BE2C (cell line): ENCODE measurements at regions not wholly inside any gene's neighbourhood (a gene's known extent, or its start where the extent isn't known, plus 50 kb on each side); places are given as distances from the start of the nearest gene placed in this dataset.

ENCODE experiments used
- DNase-seq: peaks from one replicate; pipeline ENCODE4 v3.0.0-alpha.2; 2020
- H3K27me3 ChIP-seq: fragments of 250-450 bp; sonication (Bioruptor Pico); 2 replicates; pipeline ENCODE4 v1.5.1; 2020; ENCODE audit warnings: mild to moderate bottlenecking
- H3K36me3 ChIP-seq: fragments of 250-450 bp; sonication (Bioruptor Pico); 2 replicates; pipeline ENCODE4 v1.5.1; 2020; ENCODE audit warnings: mild to moderate bottlenecking
- H3K4me1 ChIP-seq: fragments of 250-450 bp; sonication (Bioruptor Pico); 2 replicates; pipeline ENCODE4 v1.5.1; 2020
- H3K4me3 ChIP-seq: 2 replicates; pipeline ENCODE4 v1.5.1; 2011; ENCODE audit warnings: low read depth, low read length
- H3K9me3 ChIP-seq: fragments of 250-450 bp; sonication (Bioruptor Pico); 2 replicates; pipeline ENCODE4 v1.5.1; 2020
- CTCF ChIP-seq: IDR thresholded peaks from 2 replicates; pipeline ENCODE4 v1.5.1; 2012; ENCODE audit warnings: mild to moderate bottlenecking, low read depth, low read length

GRCh38 chr22:27585141-27585540, 216.4 kb downstream of the MN1 start:
- no peak for DNase-seq
- Histone ChIP-seq H3K4me1 (no peaks in the 10 kb centered on the region), H3K27me3 (peaks cover 10% of the 10 kb centered on the region; the same call in 1 of the 2 replicates), H3K9me3 (no peaks in the 10 kb centered on the region), H3K4me3 (no peak overlapping the region), H3K36me3 (no peaks in the 10 kb centered on the region)
- TF ChIP-seq CTCF = no peak

GRCh38 chr22:27588268-27588667, 213.3 kb downstream of the MN1 start:
- Histone ChIP-seq H3K27me3 (peaks cover 10% of the 10 kb centered on the region; the same call in 1 of the 2 replicates), H3K9me3 (no peaks in the 10 kb centered on the region), H3K4me1 (no peaks in the 10 kb centered on the region), H3K36me3 (no peaks in the 10 kb centered on the region), H3K4me3 (no peak overlapping the region)
- no peak for DNase-seq
- no peak for TF ChIP-seq CTCF

GRCh38 chr22:27588915-27589314, 212.6 kb downstream of the MN1 start:
- Histone ChIP-seq H3K4me1 (no peaks in the 10 kb centered on the region), H3K27me3 (peaks cover 10% of the 10 kb centered on the region; the same call in 1 of the 2 replicates), H3K36me3 (no peaks in the 10 kb centered on the region), H3K9me3 (no peaks in the 10 kb centered on the region), H3K4me3 (no peak overlapping the region)
- TF ChIP-seq CTCF = no peak
- no peak for DNase-seq

- Histone ChIP-seq H3K36me3 (no peaks in the 10 kb centered on the region), H3K27me3 (no peaks in the 10 kb centered on the region), H3K9me3 (no peaks in the 10 kb centered on the region), H3K4me3 (no peak overlapping the region), H3K4me1 (no peaks in the 10 kb centered on the region)
- no peak for TF ChIP-seq CTCF
- no peak for DNase-seq
These were observed 210.5 kb downstream of the MN1 start for GRCh38 chr22:27591060-27591459.

- DNase-seq = no peak
- H3K27me3 ChIP-seq = no peaks in the 10 kb centered on the region
- TF ChIP-seq CTCF = no peak
These were observed 208.2 kb downstream of the MN1 start for GRCh38 chr22:27593378-27593777.

GRCh38 chr22:27594020-27594419, 207.5 kb downstream of the MN1 start:
- Histone ChIP-seq H3K4me1 (no peaks in the 10 kb centered on the region), H3K36me3 (no peaks in the 10 kb centered on the region), H3K4me3 (no peak overlapping the region), H3K27me3 (no peaks in the 10 kb centered on the region), H3K9me3 (peaks cover 3% of the 10 kb centered on the region; the same call in 1 of the 2 replicates)
- no peak for DNase-seq
- no peak for TF ChIP-seq CTCF

More at GRCh38 chr22:27593378-27593777, 208.2 kb downstream of the MN1 start:
- H3K4me1 ChIP-seq = no peaks in the 10 kb centered on the region
- H3K36me3 ChIP-seq = no peaks in the 10 kb centered on the region
- H3K4me3 ChIP-seq = no peak overlapping the region
- peaks cover 3% of the 10 kb centered on the region; the same call in 1 of the 2 replicates for H3K9me3 ChIP-seq
